SH-SY5Y (cell line): ENCODE measurements at regions not wholly inside any gene's neighbourhood (a gene's known extent, or its start where the extent isn't known, plus 50 kb on each side); places are given as distances from the start of the nearest gene placed in this dataset.

ENCODE experiments used
- GATA2 ChIP-seq: IDR thresholded peaks from 2 replicates; pipeline ENCODE4 v1.6.1; 2011; ENCODE audit warnings: mild to moderate bottlenecking, low read depth, low read length
- GATA3 ChIP-seq: IDR thresholded peaks from 2 replicates; pipeline ENCODE4 v1.6.1; 2011; ENCODE audit warnings: low read depth, mild to moderate bottlenecking, low read length, moderate library complexity

- TF ChIP-seq GATA2 (no peak), GATA3 (no peak)
These were observed 583.3 kb upstream of the SORCS1 start for GRCh38 chr10:107747851-107748250.
